Stimulated activated CD4-positive, alpha-beta T cell treated with anti-CD3 and anti-CD28 coated beads, Interleukin-4, amount 100 ng/mL, for 1 hour (primary cell): ENCODE measurements at regions not wholly inside any gene's neighbourhood (a gene's known extent, or its start where the extent isn't known, plus 50 kb on each side); places are given as distances from the start of the nearest gene placed in this dataset.

Source experiments
- DNase-seq: peaks from one replicate; pipeline ENCODE4 v3.0.0-alpha.2; 2020

DNA sequence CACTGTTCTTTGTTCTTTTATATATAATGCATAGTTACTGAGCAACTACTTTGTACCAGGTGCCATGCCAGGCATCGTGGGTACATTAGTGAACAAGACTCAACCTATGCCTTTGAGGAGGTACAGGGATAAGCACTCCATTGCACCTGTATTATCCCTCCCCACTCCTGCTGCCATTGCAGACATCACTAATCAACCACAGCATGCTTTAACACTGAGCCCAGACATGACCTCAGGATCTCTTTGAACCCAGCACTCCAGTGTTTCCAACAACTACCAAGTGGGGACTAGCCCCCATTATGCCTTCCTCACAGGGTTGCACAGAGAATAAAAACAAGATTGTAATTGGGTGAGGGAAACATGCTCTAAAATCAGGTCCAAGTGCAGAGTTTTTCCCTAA, 60.5 kb upstream of the COL13A1 start:
- DNase-seq: no peak

DNA sequence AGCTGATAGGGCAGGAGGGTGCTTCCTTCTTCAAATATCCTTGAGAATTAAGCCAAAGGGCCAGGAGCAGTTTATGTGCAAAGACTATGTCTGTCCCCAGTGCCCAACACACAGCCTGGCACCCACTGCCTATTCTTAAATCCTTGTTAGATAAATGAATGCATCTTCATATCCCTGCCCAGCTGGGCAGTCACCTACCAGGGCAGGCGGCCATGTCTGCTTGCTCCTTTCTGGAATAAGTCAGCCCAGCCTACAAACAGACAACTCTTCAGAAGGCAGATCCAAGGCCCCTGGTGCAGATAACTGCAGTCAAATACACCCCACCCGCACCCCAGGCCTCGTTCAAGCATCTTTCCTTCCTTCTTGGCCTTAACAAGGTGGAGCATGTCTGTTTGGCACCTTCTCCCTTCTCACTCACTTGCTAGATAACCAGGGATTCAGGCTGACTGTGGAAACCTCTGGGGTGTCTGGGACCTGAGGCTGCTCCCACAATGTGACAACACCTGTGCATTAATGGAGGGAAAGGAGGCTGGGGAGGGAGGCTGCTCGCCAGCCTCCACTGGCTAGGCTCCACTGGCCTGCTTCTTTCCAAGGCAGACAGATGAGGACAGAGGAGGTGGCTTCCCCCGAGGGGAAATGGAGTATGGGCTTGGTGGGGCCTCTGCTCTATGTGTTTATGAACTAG, 59.9 kb upstream of the COL13A1 start:
- DNase-seq: no peak

DNA sequence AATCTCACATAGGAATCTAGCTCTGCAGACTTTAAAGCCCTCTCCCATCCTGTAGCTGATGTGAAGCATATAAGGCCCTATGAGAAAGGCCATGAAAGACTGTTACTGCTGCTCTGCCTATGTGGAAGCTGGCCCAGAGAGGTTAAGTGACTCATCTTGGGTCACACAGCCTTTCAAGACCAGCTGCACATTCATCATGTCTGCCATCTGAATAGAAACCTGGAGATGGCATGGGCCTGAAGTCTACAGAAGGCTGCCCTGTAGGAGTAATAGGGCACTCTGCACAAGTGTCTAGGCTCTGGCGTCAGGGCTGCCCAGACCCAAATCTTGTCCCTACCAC, 59.4 kb upstream of the COL13A1 start:
- DNase-seq: no peak

DNA sequence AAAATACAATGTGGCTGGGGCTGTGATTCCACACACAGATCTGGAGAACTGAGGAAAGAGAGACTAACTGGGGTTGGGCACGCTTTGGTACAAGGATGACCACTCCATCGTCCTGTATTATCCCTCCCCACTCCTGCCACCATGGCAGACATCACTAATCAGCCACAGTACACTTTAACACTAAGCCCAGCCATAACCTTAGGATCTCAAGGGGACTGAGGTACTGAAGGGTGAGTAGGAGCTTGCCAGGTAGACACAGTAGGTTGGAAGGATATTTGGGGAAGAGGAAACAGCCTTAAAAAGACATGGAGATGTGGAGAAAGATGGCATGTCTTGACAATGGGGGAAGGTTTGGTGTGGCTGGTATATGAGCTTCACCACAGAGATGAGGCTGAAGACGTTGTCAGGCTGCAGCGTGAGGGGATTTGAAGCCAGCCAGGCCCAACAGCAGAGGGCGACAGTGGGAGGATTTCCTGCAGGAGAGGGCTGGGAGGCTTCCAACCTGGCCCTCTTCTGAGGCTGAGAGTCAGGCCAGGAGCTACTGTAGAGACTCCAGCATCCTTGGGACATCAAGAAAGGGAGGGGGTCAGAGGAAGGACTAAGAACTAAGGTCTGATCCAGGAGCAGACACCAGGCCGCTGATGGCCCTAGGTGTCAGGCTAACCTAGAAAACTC, 58.6 kb upstream of the COL13A1 start:
- DNase-seq: peak; percentile 8

DNA sequence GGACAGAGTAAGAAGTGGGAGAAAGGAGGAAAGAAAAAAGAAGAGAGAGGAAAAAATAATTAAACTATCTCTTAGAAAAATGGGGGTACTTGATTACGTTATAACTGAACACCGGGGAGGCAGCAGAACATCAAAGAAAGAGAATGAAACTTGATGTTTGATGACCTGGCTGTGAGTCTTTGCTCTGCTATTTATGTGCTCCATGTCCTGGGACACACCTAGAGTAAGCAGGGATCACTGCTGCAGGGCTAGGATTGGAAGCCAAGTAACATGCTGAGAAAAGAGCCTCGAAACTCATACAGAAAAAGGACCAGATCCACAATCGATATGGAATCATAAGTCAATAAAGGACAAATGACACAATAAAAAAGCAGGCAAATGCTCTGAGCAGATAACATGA, 56.7 kb upstream of the COL13A1 start:
- no peak for DNase-seq

DNA sequence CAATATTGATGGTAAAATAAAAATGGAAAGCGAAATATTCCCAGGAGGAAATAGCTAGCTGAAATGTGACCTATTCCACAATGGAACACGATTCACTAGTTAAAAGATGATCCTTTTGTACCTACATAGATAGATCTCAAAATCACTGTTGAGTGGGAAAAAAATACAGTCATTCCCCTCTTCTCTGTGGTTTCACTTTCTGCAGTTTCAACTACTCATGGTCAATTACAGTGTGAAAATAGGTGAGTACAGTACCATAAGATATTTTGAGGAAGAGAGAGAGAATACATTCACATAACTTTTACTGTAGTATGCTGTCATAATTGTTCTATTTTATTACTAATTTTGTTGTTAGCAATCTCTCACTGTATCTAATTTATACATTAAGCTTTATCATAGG, 56.0 kb upstream of the COL13A1 start:
- DNase-seq: no peak

DNA sequence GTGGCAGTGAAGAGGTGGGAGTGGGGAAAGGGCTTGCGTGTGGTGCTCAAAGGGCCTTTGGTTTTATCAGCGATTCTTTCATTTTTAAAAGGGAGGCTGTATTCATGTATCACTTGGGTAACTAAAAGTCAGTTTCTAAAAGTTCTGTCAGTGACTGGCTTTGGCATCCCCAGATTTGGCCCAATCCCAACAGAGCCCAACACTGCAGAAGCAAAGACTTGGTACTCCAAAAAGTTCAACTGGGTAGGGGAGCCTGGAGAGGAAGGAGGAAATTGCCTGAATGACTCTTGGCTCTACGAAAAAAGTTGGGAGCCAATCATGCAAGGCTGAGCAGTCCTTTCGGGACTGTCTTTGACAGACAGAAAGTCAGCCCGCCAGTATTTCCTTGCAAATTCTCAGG, 54.5 kb upstream of the COL13A1 start:
- DNase-seq: no peak

DNA sequence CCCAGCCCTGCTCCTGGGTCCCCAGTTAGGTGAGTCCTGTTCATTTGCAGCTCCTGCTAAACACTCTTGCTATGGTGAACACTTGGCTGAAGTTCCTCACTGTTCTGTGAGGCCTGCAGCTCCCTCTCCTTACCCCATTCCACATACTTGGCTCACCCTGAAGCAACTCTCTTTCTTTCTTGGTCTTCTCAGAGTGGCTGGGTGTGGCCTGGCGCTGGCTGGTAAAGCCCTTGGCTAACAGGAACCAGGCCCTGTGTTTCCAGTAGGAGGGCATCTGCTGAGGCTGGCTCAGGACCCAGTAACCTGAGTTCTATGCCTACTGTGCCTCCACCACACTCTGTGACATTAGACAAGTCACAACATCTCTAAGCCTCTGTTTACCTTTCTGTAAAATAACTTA, 53.1 kb upstream of the COL13A1 start:
- DNase-seq: no peak

DNA sequence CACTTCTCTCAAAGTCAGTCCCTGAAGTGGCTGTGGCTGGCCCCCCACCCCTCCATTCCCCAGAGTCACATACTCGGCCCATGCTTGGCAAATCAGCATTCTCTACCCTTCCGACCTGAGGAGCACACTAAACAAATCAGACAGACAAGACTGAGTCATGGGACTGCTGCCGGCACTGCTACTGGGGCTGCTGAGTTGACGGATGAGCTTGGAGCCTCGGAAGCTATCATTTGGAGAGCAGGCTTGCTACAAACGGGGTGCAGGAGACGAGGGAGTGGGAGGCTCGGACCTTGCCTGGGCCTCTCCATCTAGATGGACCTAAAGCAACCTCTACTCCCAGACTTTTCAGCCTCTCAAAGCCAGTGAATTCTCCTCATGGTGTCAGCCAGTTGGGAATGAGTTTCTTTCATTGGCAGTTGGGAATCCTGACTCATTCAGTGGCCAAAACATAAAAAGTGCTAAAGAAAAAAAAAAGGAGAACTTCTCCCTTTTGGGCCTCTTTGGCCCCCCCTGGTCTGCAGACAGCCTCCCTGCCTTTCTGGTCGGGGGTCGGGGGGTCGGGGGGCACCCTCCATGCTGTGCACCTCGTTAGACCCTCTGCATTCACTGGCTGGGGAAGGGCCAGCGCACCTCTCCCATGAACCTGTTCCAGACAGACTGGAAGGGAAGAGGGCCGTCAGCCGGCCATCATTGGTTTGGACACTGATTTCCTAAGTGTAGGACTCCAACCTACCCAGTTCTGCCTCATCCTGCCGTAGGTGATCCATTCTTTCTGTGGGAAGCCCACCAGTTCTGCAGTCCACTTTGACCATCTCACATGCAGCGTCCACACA, 52.3 kb upstream of the COL13A1 start:
- DNase-seq: no peak

DNA sequence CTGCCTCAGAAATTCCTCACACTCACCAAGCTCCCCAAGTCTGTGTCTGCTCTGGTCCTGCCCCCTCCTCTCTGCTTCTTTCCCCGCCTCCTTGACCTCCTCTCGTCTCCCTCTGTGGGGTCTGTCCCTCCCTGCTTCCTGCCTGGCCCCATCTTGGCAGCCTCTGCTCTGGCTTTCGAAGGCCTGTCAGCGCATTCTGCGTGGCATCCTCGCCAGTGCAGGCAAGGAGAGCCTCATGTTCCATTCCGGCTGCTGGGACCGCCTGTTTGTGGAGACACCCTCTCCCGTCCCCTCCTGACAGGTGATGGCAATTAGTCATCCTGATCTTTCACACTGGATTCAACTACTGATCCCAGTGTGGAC, 51.7 kb upstream of the COL13A1 start:
- no peak for DNase-seq

DNA sequence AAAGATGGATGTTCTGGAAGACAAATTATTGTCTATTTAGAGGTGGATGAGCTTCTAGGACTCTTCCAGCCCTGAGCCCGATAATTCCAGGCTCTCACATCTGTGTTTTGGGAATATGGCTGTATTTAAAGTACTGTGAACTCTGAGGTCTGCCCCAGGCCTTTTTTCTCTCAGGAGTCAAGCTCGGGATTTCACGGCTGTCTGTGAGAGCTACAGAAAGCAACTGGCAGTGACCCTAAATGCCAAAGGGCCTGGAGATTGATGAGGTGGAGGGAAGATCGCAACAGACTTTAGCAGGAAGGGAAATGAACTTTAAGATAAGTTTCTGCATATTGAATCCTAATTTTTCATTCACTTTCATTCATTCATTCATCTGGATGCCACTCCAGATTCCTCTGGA, 51.0 kb upstream of the COL13A1 start:
- no peak for DNase-seq

DNA sequence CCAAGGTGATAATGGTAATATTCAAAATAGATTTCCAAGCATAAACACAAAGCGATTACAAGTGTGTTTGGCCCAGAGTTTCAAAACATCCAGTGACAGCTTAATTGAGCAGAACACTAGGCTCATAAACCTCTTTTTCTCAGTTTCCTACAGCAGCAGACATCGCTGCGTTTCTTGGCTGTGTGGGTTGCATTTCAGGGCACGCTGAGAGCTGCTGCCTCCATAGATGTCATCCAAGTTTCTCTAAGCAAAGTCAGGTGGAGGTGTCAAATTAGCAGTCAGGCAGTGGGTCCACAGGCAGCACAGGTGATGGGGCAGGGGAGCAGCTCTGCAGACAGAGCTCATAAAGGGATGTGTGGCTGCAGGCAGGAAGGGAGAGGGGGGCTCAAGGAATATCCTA, 50.5 kb upstream of the COL13A1 start:
- no peak for DNase-seq
